ENCODE measurements at regions not wholly inside any gene's neighbourhood (a gene's known extent, or its start where the extent isn't known, plus 50 kb on each side); places are given as distances from the start of the nearest gene placed in this dataset.

GRCh38 chr1:218501161-218501560 lies 156.0 kb downstream of the TGFB2 start:
- TF ChIP-seq EP300 (IDR thresholded peaks at IDR 0.05) (no peak), POLR2A (IDR thresholded peaks at IDR 0.05) (no peak)

Measured in upper lobe of left lung (tissue), 4 donors.